NT2/D1 (cell line): ENCODE measurements at regions not wholly inside any gene's neighbourhood (a gene's known extent, or its start where the extent isn't known, plus 50 kb on each side); places are given as distances from the start of the nearest gene placed in this dataset.

Experiments used
- SUZ12 ChIP-seq: IDR thresholded peaks from 2 replicates; pipeline ENCODE4 v1.6.1; 2011; ENCODE audit not compliant: insufficient read length, insufficient read depth; ENCODE audit errors: extremely low read depth
- YY1 ChIP-seq: IDR thresholded peaks from 2 replicates; pipeline ENCODE4 v1.6.1; 2011; ENCODE audit not compliant: insufficient read length, insufficient read depth
- ZNF274 ChIP-seq: IDR thresholded peaks from 2 replicates; pipeline ENCODE4 v1.6.1; 2011; ENCODE audit warnings: mild to moderate bottlenecking, low read depth, low read length

DNA sequence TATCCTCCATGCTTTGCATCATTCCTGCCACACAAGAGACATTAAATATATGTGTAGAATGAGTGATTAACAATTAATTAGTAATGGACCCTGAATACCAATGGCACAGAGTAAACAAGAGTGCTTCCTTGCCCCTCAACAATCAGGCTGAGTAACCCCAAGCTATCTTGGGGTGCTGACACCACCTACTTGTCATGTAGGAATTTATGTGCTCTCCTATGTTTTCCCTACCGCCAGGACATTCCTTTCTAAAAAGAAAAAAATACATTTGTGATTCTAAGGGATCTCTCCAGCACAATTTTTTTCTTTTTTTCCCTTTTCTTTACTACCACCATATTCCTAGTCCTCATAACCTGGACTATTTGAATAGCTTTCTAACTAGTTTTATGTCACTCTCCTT is 449.1 kb downstream of the MFSD1 start:
- TF ChIP-seq YY1 (no peak), ZNF274 (no peak), SUZ12 (no peak)
